ENCODE measurements at regions not wholly inside any gene's neighbourhood (a gene's known extent, or its start where the extent isn't known, plus 50 kb on each side); places are given as distances from the start of the nearest gene placed in this dataset.
"Not testable (repeated sequence)": the region's sequence is repeated elsewhere in the genome, so short reads cannot be mapped to it uniquely, and the experiment has no call there.

GRCh38 chrX:137195296-137195695, 161.5 kb upstream of the GPR101 start:
- DNase-seq = no peak

GRCh38 chrX:137194164-137194563, 160.4 kb upstream of the GPR101 start:
- peak; percentile 53 for DNase-seq

GRCh38 chrX:137187540-137187939, 153.7 kb upstream of the GPR101 start:
- no peak for DNase-seq

- DNase-seq = no peak
Observed at GRCh38 chrX:137178392-137178791, 144.6 kb upstream of the GPR101 start.

GRCh38 chrX:137172317-137172948, 138.6 kb upstream of the GPR101 start:
- no peak for DNase-seq

- DNase-seq = no peak
Observed at GRCh38 chrX:137171626-137172025, 137.8 kb upstream of the GPR101 start.

GRCh38 chrX:137166591-137166990, 132.8 kb upstream of the GPR101 start:
- peak; percentile 26 for DNase-seq

- DNase-seq = no peak
Observed at GRCh38 chrX:137164329-137164728, 130.5 kb upstream of the GPR101 start.

- no peak for DNase-seq
Observed at GRCh38 chrX:137151403-137151802, 117.6 kb upstream of the GPR101 start.

GRCh38 chrX:137143864-137144263, 110.1 kb upstream of the GPR101 start:
- DNase-seq = no peak

- DNase-seq = not testable (repeated sequence)
Observed at GRCh38 chrX:137122651-137123050, 88.9 kb upstream of the GPR101 start.

GRCh38 chrX:137119049-137119448, 85.3 kb upstream of the GPR101 start:
- DNase-seq = no peak

- no peak for DNase-seq
Observed at GRCh38 chrX:137118536-137118935, 84.7 kb upstream of the GPR101 start.

GRCh38 chrX:137118136-137118535, 84.3 kb upstream of the GPR101 start:
- DNase-seq = no peak

GRCh38 chrX:137107877-137108276, 74.1 kb upstream of the GPR101 start:
- not testable (repeated sequence) for DNase-seq

- no peak for DNase-seq
Observed at GRCh38 chrX:137101273-137101990, 67.6 kb upstream of the GPR101 start.

Data from activated CD4-positive, alpha-beta T cell treated with anti-CD3 and anti-CD28 coated beads, Interleukin-2, Interleukin-6, amounts not matched to agents 100 ng/mL and 50 ng/mL, durations not matched to agents 16 hours and 8 hours (primary cell).